GM19467 (cell line): ENCODE measurements at regions not wholly inside any gene's neighbourhood (a gene's known extent, or its start where the extent isn't known, plus 50 kb on each side); places are given as distances from the start of the nearest gene placed in this dataset.
"Not testable (repeated sequence)": the region's sequence is repeated elsewhere in the genome, so short reads cannot be mapped to it uniquely, and the experiment has no call there.

Experiments
- ATAC-seq: cut with Tn5 transposase; IDR thresholded peaks from one replicate; pipeline ENCODE4 v1.9.1; 2021; ENCODE audit warnings: mild to moderate bottlenecking, moderate library complexity; ENCODE audit not compliant: unreplicated experiment

GRCh38 chr13:105762096-105762495 lies 773.4 kb downstream of the EFNB2 start:
- no peak for ATAC-seq

- no peak for ATAC-seq
These were observed 776.3 kb downstream of the EFNB2 start for GRCh38 chr13:105758918-105759860.

DNA sequence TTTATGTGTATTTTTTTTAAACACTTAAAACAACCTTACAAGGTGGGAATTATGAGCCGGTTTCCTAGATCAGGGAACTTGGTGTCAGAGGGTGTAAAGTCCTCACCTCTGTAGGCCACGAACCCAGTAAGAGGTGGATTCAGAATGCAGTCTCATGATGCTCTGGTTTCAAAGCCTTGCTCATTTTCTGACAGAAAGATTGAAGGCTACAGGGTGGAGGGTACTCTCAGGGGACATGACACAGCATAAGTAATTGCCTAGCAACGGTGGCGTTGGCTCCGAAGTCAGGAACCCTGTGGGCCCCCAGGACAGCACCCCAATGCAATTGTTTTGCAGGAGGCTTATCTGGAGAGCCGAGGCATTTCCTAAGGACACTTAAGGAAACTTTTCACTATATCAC lies 794.7 kb downstream of the EFNB2 start:
- ATAC-seq: no peak

DNA sequence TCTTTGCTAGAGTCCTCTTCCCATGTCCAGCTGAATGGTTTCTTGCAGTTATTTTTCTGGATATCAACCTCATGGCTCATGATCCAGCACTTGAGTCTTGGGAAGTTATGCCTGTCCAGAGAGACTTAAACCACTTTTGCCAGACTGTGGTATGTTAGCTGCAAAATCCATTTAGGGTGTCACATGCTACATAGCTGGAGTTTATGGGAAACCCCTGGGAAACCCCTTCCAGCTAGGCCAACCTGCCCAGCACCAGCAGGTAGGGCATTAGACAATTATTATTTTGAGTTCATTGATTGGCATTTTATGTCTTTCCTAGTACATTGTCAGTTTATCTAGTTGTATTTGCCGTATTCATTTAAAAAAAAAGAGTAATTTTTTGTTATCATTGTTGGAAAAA lies 797.8 kb downstream of the EFNB2 start:
- ATAC-seq: no peak

DNA sequence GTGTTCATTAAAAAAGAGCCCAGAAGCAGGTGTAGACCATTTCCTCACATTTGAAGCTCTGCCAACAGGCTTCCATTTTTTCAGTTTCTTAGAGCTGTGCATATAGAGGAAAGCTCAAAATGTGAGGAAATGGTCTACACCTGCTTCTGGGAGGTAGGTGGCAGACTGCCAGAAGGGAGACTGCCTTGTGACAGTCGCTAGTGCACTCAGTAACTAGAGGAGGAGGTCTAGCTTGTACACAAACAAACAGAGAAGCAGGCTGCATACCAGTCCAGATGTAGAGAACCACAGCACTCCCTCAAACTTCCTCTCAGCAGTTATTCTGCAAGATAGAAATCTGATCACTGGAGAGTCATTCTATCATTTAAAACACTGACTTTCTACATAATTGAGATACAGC lies 800.2 kb downstream of the EFNB2 start:
- ATAC-seq: no peak

- ATAC-seq: no peak
These were observed 802.5 kb downstream of the EFNB2 start for GRCh38 chr13:105732806-105733529.

DNA sequence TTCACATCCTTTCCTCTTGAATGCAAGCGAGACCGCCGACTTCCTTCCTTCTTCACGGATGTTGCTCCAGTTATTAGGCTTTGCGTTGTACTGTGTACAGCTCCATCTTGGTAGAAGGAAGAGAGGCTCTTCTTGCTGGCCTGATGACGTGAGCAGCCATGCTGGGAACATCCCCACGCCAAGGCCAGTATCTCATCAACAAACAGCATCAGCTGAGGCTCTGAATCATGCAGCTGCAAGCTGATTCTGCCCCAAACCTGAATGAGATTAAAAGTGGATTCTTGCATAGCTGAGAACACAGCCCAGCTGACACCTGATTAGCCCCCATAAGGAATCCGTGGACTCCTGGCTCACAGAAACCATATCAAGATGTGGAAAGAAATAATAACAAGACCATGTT lies 809.6 kb downstream of the EFNB2 start:
- ATAC-seq: no peak

GRCh38 chr13:105721016-105721415 lies 814.4 kb downstream of the EFNB2 start:
- ATAC-seq: no peak

- ATAC-seq: no peak
These were observed 815.6 kb downstream of the EFNB2 start for GRCh38 chr13:105719859-105720258.

GRCh38 chr13:105709181-105709580 lies 826.3 kb downstream of the EFNB2 start:
- ATAC-seq: no peak

- no peak for ATAC-seq
These were observed 831.6 kb downstream of the EFNB2 start for GRCh38 chr13:105703843-105704242.

DNA sequence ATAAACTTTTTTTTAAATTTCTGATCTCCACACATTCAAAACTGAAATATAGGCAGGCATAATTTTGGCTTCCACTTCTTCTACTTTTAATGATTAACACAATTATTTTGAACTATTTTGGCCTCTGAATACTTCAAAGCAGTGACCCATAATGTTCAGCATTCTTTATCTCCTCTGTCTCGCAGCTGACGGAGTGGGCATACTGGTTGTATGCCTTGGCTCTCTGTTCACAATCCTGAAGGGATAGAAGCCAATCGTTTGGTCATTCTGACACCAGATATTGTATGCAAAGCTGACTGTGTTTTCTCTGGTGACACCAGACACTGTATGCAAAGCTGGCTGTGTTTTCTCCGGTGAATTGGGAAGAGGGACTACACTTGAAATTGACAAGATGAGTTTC lies 833.0 kb downstream of the EFNB2 start:
- ATAC-seq: no peak

- no peak for ATAC-seq
These were observed 842.7 kb downstream of the EFNB2 start for GRCh38 chr13:105692769-105693168.

- ATAC-seq: no peak
These were observed 851.2 kb downstream of the EFNB2 start for GRCh38 chr13:105684216-105684615.

DNA sequence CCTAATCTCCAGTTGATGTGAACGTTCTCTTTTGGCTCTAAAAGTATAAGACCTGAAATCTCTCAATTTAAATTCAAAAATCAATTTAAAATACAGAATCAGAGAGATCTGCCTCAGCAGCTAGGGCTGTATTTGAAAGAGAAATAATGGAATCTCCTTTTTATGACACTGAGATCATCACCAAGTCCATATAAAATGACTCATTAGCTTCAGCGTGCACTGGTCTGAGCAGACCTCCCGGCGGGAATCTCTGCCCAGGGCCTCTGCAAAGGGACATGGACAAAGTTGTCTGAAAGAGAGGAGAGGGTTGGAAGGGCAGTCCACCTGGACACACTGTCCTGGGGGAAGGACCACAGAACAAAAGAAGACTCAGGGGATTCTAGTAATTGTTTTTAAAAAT lies 855.6 kb downstream of the EFNB2 start:
- no peak for ATAC-seq

GRCh38 chr13:105678072-105678471 lies 857.4 kb downstream of the EFNB2 start:
- ATAC-seq: no peak

DNA sequence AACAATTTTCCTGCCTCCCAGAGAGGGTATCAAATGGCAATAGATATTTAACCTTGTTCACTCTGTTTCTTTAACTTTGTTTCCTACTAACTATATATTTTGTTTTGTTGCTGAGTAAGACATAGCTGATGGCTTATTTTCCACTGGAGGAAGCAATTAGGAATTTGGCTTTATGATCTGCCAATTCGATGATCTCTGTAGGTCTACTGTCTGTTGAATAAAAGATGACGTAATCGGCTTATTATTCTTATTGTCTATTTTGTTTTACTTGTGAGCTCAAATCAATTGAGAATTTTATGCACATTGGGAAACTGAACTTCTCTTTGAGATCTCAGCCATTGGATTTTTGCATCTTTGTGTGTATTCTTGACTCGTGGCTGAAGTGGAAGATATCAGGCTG lies 862.6 kb downstream of the EFNB2 start:
- no peak for ATAC-seq

GRCh38 chr13:105671131-105671530 lies 864.3 kb downstream of the EFNB2 start:
- ATAC-seq: not testable (repeated sequence)

- ATAC-seq: no peak
These were observed 865.1 kb downstream of the EFNB2 start for GRCh38 chr13:105670179-105670990.

DNA sequence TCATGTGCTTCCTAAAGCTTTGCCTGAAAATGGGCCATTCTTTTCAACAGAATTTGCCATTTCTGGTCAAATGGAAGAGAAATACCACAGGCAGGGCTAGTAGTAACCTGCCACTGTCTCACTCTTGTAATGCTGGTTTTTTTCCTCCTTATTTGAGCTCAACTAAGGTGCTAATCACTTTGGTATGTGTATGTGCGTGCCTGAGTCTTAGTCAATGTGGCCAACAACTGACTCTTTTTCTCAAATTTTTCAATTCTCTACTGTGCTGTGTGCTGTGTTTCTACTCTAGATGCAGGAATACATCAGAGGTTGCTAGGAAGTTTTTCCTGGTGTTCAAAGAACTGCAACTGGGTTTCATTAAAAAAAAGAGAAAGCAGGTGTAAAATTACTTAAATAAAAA lies 870.2 kb downstream of the EFNB2 start:
- no peak for ATAC-seq

DNA sequence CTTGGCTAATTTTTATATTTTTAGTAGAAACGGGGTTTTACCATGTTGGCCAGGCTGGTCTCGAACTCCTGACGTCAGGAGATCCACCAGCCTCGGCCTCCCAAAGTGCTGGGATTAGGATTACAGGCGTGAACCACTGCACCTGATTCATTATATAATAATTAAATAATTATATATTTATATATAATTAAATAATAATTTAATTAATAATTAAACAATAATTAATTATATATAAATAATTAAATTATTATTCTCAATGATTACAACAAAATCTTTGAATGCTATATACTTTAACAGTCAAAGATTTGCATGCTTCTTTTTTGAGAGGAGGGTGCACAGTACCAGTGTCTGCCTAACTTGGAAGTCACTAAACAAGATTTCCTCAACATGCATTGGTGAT lies 872.3 kb downstream of the EFNB2 start:
- no peak for ATAC-seq
